GM18499 (cell line): ENCODE measurements at regions not wholly inside any gene's neighbourhood (a gene's known extent, or its start where the extent isn't known, plus 50 kb on each side); places are given as distances from the start of the nearest gene placed in this dataset.

Experiments
- ATAC-seq: cut with Tn5 transposase; IDR thresholded peaks from one replicate; pipeline ENCODE4 v1.9.1; 2021; ENCODE audit warnings: moderate number of reproducible peaks; ENCODE audit not compliant: insufficient read depth, unreplicated experiment

DNA sequence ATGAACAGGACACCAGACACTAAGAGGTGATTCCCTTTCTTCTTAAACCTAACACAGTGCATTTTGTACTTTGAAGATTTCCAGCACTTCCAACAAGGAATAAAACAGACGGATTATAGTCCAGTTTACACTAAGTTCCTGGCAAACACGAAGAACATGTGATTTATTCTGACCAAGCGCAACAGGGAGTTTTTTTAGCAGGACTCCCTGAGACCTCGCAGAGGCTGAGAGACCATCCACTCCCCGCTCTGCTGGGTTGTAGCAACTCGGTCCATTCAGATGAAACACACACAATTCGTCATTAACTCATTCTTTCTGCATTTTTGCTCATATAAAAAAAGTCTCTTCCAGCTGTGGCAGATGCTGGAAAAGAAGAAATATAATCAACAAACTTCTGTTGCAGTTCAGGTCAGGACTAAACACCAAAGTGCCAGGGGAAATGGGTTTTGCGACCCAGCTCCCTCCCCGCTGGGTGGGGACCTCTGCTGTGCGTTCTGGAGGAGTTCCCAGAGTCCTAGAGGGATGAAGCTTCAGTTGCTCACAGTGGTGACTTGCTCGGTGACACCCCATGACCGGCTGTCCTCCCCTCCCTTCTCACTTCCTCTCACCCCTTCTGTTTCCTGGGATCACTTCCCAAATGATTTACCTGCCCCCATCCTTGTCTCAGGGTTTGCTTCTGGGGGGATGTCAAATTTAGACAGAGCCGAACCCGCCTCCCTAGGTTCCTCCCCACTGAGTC, 52.5 kb downstream of the KCNF1 start:
- ATAC-seq = no peak

- no peak for ATAC-seq
Measured at GRCh38 chr2:10965241-10965843, 53.6 kb downstream of the KCNF1 start.

GRCh38 chr2:10966056-10966455, 54.3 kb downstream of the KCNF1 start:
- no peak for ATAC-seq

DNA sequence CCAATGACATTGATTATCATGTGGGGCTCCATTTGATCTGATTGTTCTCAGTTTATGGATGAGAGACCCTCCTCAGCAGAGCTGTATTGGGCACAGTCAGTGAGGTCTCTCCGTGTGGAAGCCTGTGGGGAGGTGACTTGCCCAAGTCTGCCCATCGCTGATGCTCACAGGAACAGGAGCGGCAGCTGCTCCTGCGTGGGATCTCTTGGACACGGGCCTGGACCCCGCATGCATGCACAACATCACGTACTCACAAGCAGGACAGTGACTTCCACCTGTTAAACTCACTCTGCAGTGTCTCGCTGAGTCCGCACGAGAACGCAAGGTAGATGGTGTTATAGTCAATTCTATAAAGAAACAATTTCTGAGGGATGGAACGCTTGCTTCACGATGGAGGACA, 55.0 kb downstream of the KCNF1 start:
- no peak for ATAC-seq

DNA sequence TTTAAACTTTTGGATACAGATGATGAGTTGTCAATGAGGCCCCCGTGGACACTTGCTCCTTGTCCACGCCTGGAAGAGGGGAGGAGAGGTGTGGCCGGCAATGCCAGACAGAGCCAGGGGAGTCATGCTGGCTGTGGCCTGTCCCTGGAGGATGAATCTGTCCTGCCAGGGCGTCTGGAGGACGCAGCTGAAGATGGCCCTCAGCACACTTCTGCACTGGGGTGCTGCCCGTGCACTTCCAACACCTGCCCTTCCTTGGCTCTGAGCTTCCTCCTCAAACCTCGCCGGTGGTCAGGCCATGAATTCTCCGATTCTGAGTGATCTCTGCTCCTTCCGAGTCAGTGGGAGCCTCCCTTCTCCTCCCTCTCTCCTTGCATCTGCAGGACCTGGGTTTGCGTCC, 56.4 kb downstream of the KCNF1 start:
- ATAC-seq = no peak

DNA sequence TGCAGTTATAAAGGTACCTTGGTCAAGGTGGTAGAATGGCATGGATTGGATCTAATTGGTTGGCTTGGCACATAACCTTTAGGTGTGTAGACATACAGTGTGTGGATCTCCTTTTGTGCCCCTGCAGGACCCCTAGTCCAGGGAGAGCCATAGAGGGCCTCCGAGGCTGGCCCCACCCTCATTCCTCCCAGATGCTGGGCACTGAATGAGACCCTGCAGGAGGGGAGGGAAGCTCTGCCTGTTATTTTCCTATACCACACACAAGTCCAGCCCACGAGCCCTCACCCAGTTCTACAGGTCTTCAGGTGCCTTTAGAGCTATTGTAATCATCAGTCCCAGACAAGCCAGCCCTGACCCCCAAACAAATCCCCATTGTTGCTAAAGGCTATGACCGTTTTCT, 58.9 kb downstream of the KCNF1 start:
- ATAC-seq = no peak

DNA sequence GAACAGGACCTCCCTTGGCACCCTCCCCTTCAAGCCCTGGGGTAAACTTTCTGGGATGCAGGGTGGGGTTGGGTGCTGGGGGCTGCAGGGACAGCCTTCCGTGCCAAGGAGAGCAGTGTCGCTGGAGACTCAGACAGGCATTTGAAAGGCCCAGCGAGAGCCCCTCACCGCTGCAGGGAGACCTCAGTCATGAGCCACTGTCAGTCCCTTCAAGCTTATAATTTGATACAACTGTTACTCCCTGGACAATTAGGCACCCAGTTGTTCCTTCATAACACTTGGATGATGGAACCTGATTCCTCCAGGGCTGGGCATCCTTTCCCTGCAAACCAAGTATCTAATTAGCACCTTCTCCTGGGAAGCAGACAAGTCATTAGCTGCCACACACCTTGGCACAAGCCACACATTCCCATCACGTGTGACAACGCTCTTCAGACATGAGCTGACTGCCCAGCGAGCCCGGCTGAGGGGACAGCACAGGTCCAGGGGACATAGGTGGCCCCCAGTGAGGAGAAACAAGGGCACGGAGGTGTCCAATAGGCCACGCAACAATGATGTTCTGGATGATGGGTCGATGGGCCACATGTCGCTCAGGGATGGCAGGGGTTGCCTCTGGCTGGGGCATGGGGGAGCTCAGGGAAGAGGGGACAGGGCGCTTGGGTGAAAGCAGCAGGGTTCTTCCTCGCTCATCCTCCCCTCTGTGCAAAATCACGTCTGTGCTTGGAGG, 59.6 kb downstream of the KCNF1 start:
- no peak for ATAC-seq

DNA sequence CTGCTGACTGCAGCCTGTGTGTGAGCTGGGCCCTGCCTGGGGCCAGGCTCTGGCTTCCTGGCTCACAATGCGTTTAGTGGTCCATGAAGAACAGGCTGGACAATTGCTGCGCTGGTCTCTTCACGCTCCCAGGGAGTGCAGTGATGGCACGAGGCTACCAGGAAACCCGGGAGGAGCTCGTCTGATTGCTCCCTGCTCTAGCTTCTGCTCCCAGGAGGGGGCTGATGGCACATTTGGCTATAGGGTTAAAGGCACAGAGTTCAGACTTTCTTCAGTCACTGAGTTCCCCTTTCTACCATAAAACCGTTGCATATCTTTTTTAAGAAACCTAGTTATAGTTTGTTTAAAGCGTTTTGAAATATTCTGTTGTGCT, 60.1 kb downstream of the KCNF1 start:
- no peak for ATAC-seq

DNA sequence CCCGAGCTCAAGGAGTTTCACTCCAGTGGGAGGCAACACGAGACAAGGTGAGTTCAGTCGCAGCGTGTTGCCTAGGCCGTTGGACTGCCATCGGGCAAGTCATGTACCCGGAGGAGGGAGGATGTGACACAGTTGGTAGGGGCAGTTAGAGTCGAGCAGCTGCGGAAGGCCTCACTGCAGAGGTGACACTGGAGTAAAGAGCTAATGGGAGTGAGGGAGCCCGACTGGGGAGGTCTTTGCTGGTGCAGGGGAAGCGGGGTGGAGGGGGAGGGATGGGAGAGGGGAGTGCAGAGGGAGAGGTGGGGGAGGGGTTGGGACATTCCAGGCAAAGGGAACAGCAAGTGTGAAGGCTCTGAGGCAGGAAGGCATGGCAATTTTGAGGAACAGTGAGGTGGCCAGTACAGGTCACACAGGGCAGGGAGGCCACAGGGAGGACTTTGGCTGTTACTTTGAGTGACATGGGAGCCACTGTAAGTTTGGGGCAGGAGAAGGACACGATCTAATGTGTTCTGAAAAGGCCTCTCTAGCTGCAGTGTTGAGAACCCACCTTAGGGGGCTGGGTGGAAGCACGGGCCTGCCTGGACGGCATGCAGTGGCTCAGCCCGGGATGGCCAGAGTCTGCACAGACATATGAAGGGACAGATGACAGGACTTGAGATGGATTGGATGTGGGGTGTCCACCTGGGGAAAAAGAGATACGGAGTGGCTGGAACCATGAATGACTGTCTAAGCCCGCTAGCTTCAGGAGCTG, 61.1 kb downstream of the KCNF1 start:
- no peak for ATAC-seq

DNA sequence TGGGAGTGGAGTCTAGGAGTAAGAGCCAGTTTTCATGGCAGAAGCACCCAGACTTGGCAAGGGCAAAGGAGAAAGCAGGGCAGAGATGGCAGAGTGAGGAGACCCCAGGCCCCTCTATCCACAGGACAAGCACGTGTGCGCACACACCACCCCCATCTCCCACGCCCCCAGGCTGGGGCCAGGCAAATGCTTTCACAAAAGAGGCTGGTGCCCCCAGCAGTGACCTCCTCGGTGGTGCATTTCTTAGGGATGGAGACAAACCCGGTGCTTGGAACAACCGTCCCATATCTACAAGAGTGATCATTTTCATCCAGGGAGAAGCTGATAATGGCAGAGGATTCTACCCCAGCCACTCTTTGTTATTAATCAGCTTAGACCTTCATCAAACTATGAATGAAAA, 62.0 kb downstream of the KCNF1 start:
- no peak for ATAC-seq

- ATAC-seq = no peak
Measured at GRCh38 chr2:10977003-10977402, 65.3 kb downstream of the KCNF1 start.

DNA sequence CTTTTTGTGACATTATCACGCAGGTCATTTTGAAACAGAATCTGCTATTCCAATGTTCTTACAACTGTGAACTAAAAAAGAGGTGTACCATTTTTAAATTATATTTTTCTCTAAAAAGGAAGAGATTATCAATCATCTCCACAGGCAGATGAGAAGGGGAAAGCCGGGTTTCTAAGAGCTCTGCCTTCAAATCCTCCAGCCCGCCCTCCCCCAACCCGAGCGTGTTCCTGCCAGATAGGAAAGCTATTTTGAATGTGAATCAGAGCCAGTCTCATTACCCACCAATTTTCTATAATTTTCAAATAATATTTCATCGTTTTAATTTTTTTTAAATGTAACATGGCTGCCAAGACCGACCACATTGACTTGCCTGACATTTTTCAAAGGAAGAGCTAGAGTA, 65.9 kb downstream of the KCNF1 start:
- ATAC-seq = no peak

DNA sequence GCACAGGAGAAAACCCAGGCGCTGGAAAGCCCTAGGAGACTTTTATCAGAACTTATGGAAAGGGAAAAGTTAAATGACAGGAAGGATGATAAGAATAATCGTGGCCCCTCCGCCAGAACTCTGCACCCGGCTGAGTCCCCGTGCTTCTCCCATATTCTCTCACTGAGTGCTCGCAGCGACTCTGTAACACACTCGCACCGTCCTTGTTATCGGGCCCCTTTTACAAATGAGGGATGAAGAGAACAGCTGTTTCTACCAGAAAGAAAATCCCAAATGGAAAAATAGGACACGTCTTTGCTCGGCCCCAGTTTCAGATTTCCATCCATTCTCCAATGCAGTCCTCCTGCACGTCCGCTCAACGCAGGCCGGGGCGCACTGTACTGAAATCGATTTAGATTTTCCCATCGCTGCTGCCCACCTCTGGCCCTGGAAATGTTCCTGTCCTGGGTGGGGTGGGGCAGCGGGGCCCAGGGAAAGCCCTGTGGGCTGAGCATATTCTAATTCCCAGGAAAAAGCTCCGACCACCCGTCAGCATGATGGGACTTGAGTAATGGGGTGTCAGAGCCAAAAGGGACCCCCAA, 66.4 kb downstream of the KCNF1 start:
- no peak for ATAC-seq

DNA sequence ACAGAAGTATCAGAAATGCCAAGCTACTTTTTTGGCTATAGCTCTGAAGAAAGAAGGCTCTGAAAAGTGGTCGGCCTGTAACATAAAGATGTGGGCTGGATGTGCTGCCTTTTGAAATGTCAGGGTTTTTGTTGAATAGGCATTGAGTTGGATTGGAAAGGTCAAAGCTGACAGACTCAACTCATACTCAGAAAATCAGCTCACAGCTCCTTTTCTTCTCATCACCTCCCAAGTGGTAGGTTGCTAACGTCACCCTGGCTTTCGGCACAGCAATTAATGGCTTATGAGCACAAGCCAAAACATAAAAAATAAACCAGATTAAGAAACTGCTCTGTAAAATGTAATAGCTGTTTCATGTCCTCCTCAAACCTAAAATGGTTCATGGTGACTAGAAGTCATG, 68.3 kb downstream of the KCNF1 start:
- no peak for ATAC-seq

DNA sequence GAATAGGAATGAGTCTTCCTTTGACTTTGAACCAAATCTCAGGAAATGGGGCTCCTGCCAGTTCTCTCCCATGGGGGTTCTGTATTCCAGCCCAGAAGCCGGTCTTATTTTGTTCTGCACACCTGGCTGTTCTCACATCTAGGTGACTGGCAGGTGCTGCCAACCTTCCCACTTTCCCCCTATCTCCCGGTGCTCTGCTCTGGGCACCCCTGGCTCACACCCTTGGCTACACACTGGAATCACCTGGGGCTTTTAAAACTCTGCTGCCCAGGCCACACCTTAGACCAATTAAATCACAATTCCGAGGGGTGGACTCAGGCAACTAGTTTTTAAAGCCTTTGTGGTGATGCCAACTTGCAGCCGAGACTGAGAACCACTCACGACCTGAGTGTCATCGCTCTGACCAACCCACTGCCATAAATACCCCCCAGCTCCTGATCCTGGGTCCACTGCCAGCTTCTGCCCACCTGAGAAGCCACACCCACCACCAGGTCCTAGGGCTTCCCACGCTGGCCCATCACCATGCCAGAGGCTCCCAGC, 69.2 kb downstream of the KCNF1 start:
- ATAC-seq = no peak

- no peak for ATAC-seq
Measured at GRCh38 chr2:10981451-10981850, 69.7 kb downstream of the KCNF1 start.

DNA sequence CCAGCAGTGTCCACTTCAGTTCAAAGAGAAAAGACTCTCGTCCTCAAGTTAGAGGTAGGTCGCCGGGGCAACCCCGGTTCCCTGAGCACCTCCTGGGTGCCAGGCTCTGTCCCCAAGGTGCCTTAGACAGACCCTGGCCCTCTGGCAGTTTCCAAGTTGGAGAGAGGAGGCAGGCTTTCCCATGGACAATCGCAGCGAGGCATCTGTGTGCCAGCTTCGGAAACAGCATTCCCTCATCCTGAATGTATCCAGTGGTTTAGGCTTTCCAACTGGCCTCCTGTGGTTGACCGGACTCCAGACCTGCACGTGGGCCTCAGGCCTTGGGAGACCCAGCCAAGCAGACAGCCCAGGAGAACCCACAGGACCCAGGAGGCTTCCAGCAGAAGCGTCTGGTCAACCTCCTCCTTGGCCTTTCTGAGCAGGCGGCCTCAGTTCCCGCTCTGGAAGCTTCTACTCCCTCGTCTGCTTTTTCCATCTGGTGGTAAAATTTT, 70.3 kb downstream of the KCNF1 start:
- no peak for ATAC-seq

- no peak for ATAC-seq
Measured at GRCh38 chr2:10982931-10983701, 71.4 kb downstream of the KCNF1 start.

DNA sequence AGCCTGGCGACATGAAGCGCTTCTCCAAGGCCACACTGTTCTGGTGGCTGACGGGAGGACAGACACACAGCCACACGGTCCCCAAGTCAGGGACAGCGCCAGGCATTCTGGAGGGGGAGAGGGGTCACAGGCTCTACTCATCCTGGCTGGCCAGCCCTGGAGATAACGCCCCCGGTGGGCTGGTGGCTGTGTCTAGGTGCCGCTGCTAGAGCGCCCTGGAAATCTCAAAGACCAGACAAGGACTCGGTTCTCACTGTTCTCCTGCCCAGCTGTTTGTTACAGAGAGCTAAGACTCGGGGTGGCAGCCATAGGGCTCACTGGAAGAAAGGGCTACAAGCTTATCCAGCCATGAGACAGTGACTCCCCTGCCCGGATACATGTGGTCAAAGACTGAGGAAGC, 72.0 kb downstream of the KCNF1 start:
- no peak for ATAC-seq
